GM21786 (cell line): ENCODE measurements at regions not wholly inside any gene's neighbourhood (a gene's known extent, or its start where the extent isn't known, plus 50 kb on each side); places are given as distances from the start of the nearest gene placed in this dataset.

Source experiments
- ATAC-seq: cut with Tn5 transposase; IDR thresholded peaks from one replicate; pipeline ENCODE4 v1.9.1; 2021; ENCODE audit not compliant: unreplicated experiment

- ATAC-seq = no peak
These were observed 460.0 kb downstream of the FUT8 start for GRCh38 chr14:65872536-65872935.

GRCh38 chr14:65877166-65877565 is 464.6 kb downstream of the FUT8 start:
- ATAC-seq = no peak

DNA sequence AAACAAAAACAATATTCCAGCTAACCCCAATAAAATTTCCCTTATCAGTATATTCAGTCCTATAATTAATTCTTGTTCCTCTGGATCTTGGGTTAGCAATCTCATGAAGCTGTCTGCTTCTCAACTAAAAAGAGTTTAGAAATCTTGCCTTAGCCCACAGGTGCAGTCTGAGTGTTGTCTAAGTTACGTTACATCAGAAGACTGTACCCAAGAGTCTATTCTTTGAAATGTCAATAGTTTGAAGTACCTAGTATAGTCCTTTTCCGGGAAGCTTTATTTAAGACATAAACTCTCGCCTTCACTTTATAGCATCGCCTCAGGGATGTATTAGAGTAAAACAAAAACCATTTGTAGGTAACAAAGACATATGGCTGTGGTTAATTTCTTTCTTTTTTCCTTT is 465.1 kb downstream of the FUT8 start:
- no peak for ATAC-seq

DNA sequence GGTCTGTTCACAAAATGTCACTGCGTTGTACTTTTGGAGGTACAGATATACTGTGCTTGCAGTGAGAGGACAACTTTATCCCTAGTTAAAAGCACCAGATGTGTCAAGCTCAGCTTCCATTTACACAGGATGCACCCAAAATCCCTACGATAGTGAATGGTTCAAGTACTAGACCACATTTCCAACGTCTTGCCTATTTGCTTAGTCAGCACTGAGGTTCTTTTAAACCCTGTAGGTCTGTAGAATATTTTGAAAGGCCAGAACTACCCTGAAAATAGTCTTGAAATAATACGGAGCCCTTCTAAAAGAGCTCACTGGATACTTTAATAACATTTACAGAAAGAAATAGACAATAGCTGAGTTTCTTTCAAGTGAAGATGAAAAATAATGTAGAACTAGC is 466.1 kb downstream of the FUT8 start:
- no peak for ATAC-seq

- no peak for ATAC-seq
These were observed 466.9 kb downstream of the FUT8 start for GRCh38 chr14:65879248-65880009.

DNA sequence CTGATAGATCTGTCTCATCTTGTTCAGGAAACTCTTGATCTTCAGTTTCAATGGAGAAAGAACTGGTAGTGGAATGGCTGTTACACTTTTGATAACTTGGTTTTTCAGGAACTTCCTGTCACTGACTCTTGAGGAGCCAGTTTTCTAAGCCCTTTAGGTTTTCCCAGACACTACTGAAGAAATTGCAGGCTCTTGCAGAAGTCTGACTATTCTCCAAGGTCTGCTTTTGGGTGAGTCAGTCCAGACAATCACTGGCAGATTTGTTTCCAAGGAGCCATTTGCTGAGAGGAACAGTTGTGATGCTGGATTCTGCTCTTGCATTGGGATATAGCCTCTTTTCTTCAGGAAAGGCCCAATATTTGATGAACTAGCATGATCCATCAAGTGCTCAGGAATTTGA is 468.0 kb downstream of the FUT8 start:
- no peak for ATAC-seq

DNA sequence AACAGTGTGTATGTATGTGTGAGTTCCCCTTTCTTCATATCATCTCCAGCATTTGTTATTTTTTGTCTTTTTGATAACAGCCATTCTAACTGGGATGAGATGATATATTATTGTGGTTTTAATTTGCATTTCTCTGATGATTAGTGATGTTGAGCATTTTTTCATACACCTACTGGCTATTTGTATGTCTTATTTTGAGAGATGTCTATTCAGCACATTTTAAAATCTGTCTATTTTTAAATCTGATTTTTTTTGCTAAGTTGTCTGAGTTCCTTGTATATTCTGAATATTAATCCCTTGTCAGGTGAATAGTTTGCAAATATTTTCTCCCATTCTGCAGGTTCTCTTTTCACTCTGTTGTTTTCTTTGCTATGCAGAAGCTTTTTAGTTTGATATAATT is 469.1 kb downstream of the FUT8 start:
- no peak for ATAC-seq

- ATAC-seq = no peak
These were observed 476.1 kb downstream of the FUT8 start for GRCh38 chr14:65888677-65889076.

GRCh38 chr14:65892315-65892714 is 479.8 kb downstream of the FUT8 start:
- ATAC-seq = no peak

DNA sequence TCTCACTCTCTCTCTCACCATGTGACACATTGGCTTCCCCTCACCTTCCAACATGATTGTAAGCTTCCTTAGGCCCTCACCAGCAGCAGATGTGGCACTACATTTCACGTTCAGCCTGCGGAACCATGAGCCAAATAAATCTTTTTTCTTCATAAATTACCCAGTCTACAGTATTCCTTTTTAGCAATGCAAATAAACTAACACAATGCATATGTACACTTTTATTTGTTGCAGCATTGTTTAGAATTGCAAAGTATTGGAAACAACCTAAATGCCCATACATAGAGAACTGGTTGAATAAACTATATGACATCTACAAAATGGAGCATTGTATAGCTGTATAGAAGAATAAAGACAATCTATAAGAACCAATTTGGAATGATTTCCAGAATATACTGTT is 487.6 kb downstream of the FUT8 start:
- ATAC-seq = no peak

DNA sequence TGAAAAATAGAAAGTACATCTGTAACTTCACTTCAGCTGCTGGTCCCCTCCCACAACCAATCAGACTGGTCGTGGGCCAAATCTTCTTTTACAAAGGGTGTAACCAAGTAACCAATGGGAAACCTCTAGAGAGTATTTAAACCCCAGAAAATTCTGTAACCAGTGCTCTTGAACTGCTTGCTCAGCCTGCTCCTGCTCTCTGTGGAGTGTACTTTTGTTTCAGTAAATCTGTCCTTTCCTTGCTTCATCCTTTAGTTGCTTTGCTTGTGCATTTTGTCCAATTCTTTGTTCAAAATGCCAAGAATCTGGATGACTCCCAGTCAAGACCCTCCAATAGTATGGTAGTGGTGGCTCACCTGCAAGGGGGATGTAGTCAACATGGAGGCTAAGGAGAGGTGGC is 489.1 kb downstream of the FUT8 start:
- ATAC-seq = no peak

DNA sequence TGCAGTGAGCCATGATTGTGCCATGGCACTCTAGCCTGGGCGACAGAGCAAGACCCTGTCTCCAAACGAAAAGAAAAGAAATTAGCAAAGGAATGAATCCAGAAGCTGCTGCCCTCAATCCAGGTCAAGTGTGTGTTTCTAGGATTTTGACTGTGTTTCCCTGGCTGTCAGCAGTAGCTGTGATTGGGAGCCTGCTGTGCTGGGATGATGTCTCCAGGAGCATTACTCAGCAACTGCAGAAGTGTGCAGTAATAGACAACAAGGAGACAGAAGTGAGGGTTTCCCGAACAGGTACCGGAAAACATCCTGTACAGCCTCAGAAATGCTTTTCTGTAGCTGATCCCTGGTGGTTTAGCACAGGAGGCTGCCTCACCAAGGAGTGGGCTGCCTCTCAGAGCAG is 492.5 kb downstream of the FUT8 start:
- no peak for ATAC-seq

GRCh38 chr14:65906344-65906743 is 493.8 kb downstream of the FUT8 start:
- ATAC-seq = no peak

DNA sequence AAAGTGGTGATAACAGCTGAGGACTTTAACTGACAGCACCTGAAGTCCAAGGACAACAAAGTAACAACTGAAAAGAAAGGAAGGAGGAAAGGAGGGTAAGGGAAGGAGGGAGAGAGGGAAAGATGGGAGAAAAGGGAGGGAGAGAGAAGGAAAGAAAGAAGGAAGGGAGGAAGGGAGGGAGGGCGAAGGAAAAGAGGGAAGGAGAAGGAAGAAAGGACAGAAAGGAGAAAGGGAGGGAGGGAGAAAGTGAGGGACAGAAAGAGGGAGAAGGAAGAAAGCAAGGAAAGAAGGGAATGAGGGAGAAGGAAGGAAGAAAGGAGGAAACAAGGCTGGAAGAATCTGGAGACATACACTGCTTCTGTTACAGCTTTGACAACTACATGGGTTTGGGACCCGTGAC is 494.4 kb downstream of the FUT8 start:
- ATAC-seq = no peak

GRCh38 chr14:65910108-65910786 is 497.7 kb downstream of the FUT8 start:
- ATAC-seq = no peak

DNA sequence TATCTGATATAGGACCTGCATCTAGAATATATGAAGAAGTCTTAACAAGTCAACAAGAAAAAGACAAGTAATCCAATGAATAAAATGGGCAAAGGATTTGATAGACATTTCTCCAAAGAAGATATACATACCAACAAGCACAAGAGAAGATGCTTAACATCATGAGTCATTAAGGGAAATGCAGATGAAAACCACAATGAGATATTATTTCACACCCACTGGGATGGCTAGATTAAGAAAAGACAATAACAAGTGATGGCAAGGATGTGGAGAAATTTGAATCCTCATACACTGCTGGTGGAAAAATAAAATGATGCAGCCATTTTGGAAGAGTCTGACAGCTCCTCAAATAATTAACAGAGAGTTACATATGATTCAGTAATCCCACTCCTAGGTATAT is 502.6 kb downstream of the FUT8 start:
- no peak for ATAC-seq

DNA sequence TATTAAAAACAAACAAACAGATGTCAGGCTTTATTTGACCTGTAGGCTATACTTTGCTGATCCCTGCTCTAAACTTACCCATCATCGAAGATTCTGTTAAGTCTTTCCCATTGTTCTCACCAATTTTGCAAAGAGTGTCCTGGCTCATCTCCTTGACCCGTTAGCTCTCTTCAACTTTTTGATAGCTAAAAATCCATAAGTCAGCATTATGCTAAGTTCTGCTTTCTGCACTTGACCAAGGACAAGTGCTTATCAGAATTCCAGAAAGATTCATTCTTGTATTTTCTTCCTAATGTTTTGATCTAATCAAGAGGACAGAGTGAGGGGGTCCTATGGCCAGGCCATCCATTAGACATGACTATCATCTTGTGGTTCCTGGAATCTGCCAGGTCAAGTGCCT is 503.5 kb downstream of the FUT8 start:
- no peak for ATAC-seq

DNA sequence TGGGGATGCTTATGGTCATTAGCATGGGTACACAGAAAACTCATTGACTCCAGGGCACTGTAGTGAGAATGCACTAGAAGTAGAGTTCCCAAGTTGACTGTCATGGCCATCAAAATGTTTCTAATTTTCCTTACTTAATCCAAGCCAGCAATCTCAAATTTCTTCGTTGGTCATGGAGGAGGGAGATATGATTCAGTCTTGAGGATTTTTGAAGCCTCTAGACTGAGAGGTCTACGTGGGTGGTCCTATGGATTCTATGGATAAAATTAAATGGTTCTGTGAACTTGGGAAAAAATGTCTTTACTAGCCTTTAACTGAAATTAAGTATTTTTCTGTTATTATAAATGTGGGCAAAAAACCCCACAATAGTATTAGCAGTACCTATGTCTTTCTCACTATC is 508.5 kb downstream of the FUT8 start:
- no peak for ATAC-seq

DNA sequence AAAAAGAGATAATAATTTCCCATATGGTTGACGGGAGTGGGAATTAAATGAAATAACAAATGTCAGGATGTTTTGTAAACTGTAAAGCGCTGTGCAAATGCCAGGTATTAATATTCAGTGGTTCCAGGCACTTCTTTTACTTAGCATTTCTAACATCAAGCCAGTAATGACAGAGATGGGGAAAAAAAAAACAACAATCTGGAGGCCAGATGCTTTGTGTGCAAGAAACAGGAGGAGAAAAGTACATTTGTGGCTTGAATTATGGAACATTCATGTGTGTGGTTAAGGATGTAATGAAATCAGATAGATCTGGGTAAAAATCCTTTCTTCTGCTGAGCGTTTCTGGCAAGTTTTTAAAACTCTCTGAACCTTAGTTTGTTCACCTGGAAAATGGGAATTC is 509.6 kb downstream of the FUT8 start:
- ATAC-seq = no peak

GRCh38 chr14:65926504-65926903 is 514.0 kb downstream of the FUT8 start:
- ATAC-seq = no peak

GRCh38 chr14:65926935-65927700 is 514.6 kb downstream of the FUT8 start:
- ATAC-seq = no peak

DNA sequence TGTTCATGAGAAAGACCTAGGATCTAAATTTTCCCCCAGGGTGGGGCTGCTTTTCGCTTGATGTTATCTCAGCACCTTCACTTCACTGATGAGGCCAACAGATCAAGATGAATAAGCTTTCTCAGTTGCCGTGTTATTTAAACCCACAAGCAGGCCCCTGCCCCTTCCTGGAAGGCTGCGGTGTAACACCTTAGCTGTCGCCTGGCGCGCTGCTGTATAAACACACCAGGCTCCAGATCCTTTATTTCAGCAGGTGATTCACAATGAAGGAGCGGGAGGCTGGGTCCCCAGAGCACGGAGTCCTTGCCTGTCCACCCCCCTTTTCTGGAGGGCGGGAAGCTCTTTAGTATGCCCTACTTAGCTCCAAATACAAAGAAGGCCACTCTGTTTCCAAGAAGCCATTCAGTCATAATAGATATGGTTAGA is 515.4 kb downstream of the FUT8 start:
- ATAC-seq = no peak
